Spleen (tissue), 7 donors: ENCODE measurements at regions not wholly inside any gene's neighbourhood (a gene's known extent, or its start where the extent isn't known, plus 50 kb on each side); places are given as distances from the start of the nearest gene placed in this dataset.

ENCODE experiments used
- CTCF ChIP-seq, 11 experiments: fragments of 200-600 bp in 7 of 11; fragments of 450-650 bp in 4 of 11; sonication (generic) in 4 of 11; IDR thresholded peaks in 8 of 11; conservative IDR thresholded peaks in 3 of 11; 1 replicate in 7 of 11; 2 replicates in 4 of 11; pipeline versions ENCODE4 v1.4.0 to v1.8.0; 2016 to 2021; ENCODE audit warnings: antibody characterized with exemption in 11 of 11, inconsistent platforms in 4 of 11, mild to moderate bottlenecking in 1 of 11
- POLR2A ChIP-seq, 3 donors: fragments of 450-650 bp; IDR thresholded peaks; one replicate each; pipeline ENCODE4 v1.5.1; 2017; ENCODE audit warnings: antibody characterized with exemption in 3 of 3, mild to moderate bottlenecking in 1 of 3
- donor health status: DM: no; HTN: no; CAD: no; lungs with moderate emphysema.
- donor health status: DM: no; HTN: no; CAD: no.
- donor health status: DM: no; HTN: no; CAD: no.

GRCh38 chr7:130950054-130950453 is 216.0 kb upstream of the KLF14 start:
- TF ChIP-seq CTCF (IDR thresholded peaks at IDR 0.05 in 8 of 11, conservative IDR thresholded peaks at IDR 0.05 in 3 of 11): no peak
- no peak for TF ChIP-seq POLR2A (IDR thresholded peaks at IDR 0.05)
